Erythroblast (primary cell): ENCODE measurements at regions not wholly inside any gene's neighbourhood (a gene's known extent, or its start where the extent isn't known, plus 50 kb on each side); places are given as distances from the start of the nearest gene placed in this dataset.

Source experiments
- GATA1 ChIP-seq: IDR thresholded peaks from 2 replicates; pipeline ENCODE4 v1.6.1; 2011; ENCODE audit warnings: low read depth, mild to moderate bottlenecking, control low read depth, low read length, moderate library complexity
- POLR2A ChIP-seq: IDR thresholded peaks from 2 replicates; pipeline ENCODE4 v1.6.1; 2011; ENCODE audit warnings: mild to moderate bottlenecking, low read length

GRCh38 chr14:35925319-35925718 is 99.2 kb downstream of the BRMS1L start:
- no peak for TF ChIP-seq POLR2A
- no peak for TF ChIP-seq GATA1
